ENCODE measurements at regions not wholly inside any gene's neighbourhood (a gene's known extent, or its start where the extent isn't known, plus 50 kb on each side); places are given as distances from the start of the nearest gene placed in this dataset.
"Not testable (repeated sequence)": the region's sequence is repeated elsewhere in the genome, so short reads cannot be mapped to it uniquely, and the experiment has no call there.

- DNase-seq (ENCODE audit: low read depth) = not testable (repeated sequence)
Observed at GRCh38 chr15:20267051-20267730, 274.4 kb downstream of the GOLGA6L6 start.

GRCh38 chr15:20265710-20266109 is 275.9 kb downstream of the GOLGA6L6 start:
- DNase-seq (ENCODE audit: low read depth) = not testable (repeated sequence)

- not testable (repeated sequence) for DNase-seq (ENCODE audit: low read depth)
Observed at GRCh38 chr15:20261321-20262280, 280.0 kb downstream of the GOLGA6L6 start.

GRCh38 chr15:20260650-20261049 is 280.9 kb downstream of the GOLGA6L6 start:
- DNase-seq (ENCODE audit: low read depth) = not testable (repeated sequence)

- DNase-seq (ENCODE audit: low read depth) = not testable (repeated sequence)
Observed at GRCh38 chr15:20259559-20260190, 281.9 kb downstream of the GOLGA6L6 start.

GRCh38 chr15:20256394-20256793 is 285.2 kb downstream of the GOLGA6L6 start:
- DNase-seq (ENCODE audit: low read depth) = not testable (repeated sequence)

GRCh38 chr15:20255641-20256040 is 286.0 kb downstream of the GOLGA6L6 start:
- DNase-seq (ENCODE audit: low read depth) = not testable (repeated sequence)

- not testable (repeated sequence) for DNase-seq (ENCODE audit: low read depth)
Observed at GRCh38 chr15:20253047-20253615, 288.5 kb downstream of the GOLGA6L6 start.

- DNase-seq (ENCODE audit: low read depth) = not testable (repeated sequence)
Observed at GRCh38 chr15:20252040-20252439, 289.6 kb downstream of the GOLGA6L6 start.

GRCh38 chr15:20251214-20252005 is 290.2 kb downstream of the GOLGA6L6 start:
- not testable (repeated sequence) for DNase-seq (ENCODE audit: low read depth)

- not testable (repeated sequence) for DNase-seq (ENCODE audit: low read depth)
Observed at GRCh38 chr15:20250206-20250605, 291.4 kb downstream of the GOLGA6L6 start.

GRCh38 chr15:20249677-20249970 is 292.0 kb downstream of the GOLGA6L6 start:
- not testable (repeated sequence) for DNase-seq (ENCODE audit: low read depth)

GRCh38 chr15:20248434-20248833 is 293.2 kb downstream of the GOLGA6L6 start:
- DNase-seq (ENCODE audit: low read depth) = not testable (repeated sequence)

GRCh38 chr15:20247137-20247536 is 294.5 kb downstream of the GOLGA6L6 start:
- not testable (repeated sequence) for DNase-seq (ENCODE audit: low read depth)

GRCh38 chr15:20246624-20247023 is 295.0 kb downstream of the GOLGA6L6 start:
- DNase-seq (ENCODE audit: low read depth) = not testable (repeated sequence)

- not testable (repeated sequence) for DNase-seq (ENCODE audit: low read depth)
Observed at GRCh38 chr15:20245856-20246255, 295.7 kb downstream of the GOLGA6L6 start.

GRCh38 chr15:20244792-20245191 is 296.8 kb downstream of the GOLGA6L6 start:
- DNase-seq (ENCODE audit: low read depth) = not testable (repeated sequence)

- not testable (repeated sequence) for DNase-seq (ENCODE audit: low read depth)
Observed at GRCh38 chr15:20243486-20244240, 297.9 kb downstream of the GOLGA6L6 start.

- DNase-seq (ENCODE audit: low read depth) = not testable (repeated sequence)
Observed at GRCh38 chr15:20240366-20240917, 301.2 kb downstream of the GOLGA6L6 start.

- DNase-seq (ENCODE audit: low read depth) = not testable (repeated sequence)
Observed at GRCh38 chr15:20239186-20239585, 302.4 kb downstream of the GOLGA6L6 start.

Measured in activated T-helper 1 cell treated with Interleukin-2 at 50 U/mL for 16 hours (primary cell).